HG03139 (cell line): ENCODE measurements at regions not wholly inside any gene's neighbourhood (a gene's known extent, or its start where the extent isn't known, plus 50 kb on each side); places are given as distances from the start of the nearest gene placed in this dataset.

ENCODE experiments used
- ATAC-seq: cut with Tn5 transposase; IDR thresholded peaks from one replicate; pipeline ENCODE4 v1.9.1; 2021; ENCODE audit not compliant: unreplicated experiment

- ATAC-seq = no peak
Observed at GRCh38 chr2:18093196-18093595, 214.7 kb downstream of the KCNS3 start.

GRCh38 chr2:18092760-18093159, 214.3 kb downstream of the KCNS3 start:
- ATAC-seq = no peak

GRCh38 chr2:18085593-18085992, 207.1 kb downstream of the KCNS3 start:
- no peak for ATAC-seq

- no peak for ATAC-seq
Observed at GRCh38 chr2:18084376-18084775, 205.9 kb downstream of the KCNS3 start.

GRCh38 chr2:18083806-18084205, 205.3 kb downstream of the KCNS3 start:
- ATAC-seq = no peak

- ATAC-seq = no peak
Observed at GRCh38 chr2:18078216-18078615, 199.7 kb downstream of the KCNS3 start.

GRCh38 chr2:18077704-18078103, 199.2 kb downstream of the KCNS3 start:
- ATAC-seq = no peak

- ATAC-seq = no peak
Observed at GRCh38 chr2:18077231-18077630, 198.8 kb downstream of the KCNS3 start.

GRCh38 chr2:18074476-18074875, 196.0 kb downstream of the KCNS3 start:
- ATAC-seq = no peak

GRCh38 chr2:18073601-18074000, 195.1 kb downstream of the KCNS3 start:
- no peak for ATAC-seq

GRCh38 chr2:18067588-18068384, 189.3 kb downstream of the KCNS3 start:
- no peak for ATAC-seq

GRCh38 chr2:18066894-18067293, 188.4 kb downstream of the KCNS3 start:
- no peak for ATAC-seq

GRCh38 chr2:18066066-18066465, 187.6 kb downstream of the KCNS3 start:
- no peak for ATAC-seq

GRCh38 chr2:18065249-18065648, 186.8 kb downstream of the KCNS3 start:
- no peak for ATAC-seq

GRCh38 chr2:18063826-18064470, 185.5 kb downstream of the KCNS3 start:
- no peak for ATAC-seq

GRCh38 chr2:18062892-18063291, 184.4 kb downstream of the KCNS3 start:
- no peak for ATAC-seq

GRCh38 chr2:18061717-18062116, 183.2 kb downstream of the KCNS3 start:
- no peak for ATAC-seq

GRCh38 chr2:18057657-18058056, 179.2 kb downstream of the KCNS3 start:
- ATAC-seq = no peak

- no peak for ATAC-seq
Observed at GRCh38 chr2:18055290-18055689, 176.8 kb downstream of the KCNS3 start.

- ATAC-seq = no peak
Observed at GRCh38 chr2:18050001-18050400, 171.5 kb downstream of the KCNS3 start.

GRCh38 chr2:18049325-18049724, 170.9 kb downstream of the KCNS3 start:
- no peak for ATAC-seq

- ATAC-seq = no peak
Observed at GRCh38 chr2:18047896-18048657, 169.6 kb downstream of the KCNS3 start.
